ENCODE measurements at regions not wholly inside any gene's neighbourhood (a gene's known extent, or its start where the extent isn't known, plus 50 kb on each side); places are given as distances from the start of the nearest gene placed in this dataset.

- no peak for TF ChIP-seq CTCF (IDR thresholded peaks at IDR 0.05)
- TF ChIP-seq TCF7 (CRISPR knock-in tag; IDR thresholded peaks at IDR 0.05; ENCODE audit: low read depth), result no peak
Observed at GRCh38 chr2:206218796-206219499, 55.5 kb upstream of the ZDBF2 start.
